ENCODE measurements at regions not wholly inside any gene's neighbourhood (a gene's known extent, or its start where the extent isn't known, plus 50 kb on each side); places are given as distances from the start of the nearest gene placed in this dataset.

DNA sequence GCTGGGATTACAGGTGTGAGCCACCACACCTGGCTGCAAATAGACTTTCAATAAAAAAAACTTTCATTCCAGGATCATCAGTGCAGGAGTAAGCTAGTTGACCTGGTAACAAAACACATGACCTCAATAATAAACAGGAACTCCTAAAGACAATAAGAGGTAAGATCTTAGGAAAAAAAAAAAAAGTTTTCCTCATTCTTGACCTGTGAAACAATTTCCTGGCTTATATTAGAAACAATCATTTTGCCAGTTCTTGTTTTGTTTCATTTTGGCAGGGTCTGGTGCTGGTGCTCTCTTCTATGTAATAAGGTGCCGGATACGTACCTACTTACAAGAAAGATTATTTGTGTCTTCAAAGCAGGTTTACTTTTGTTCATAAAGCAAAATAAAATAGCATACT, 90.6 kb upstream of the AMN1 start:
- TF ChIP-seq, protein P1, sequence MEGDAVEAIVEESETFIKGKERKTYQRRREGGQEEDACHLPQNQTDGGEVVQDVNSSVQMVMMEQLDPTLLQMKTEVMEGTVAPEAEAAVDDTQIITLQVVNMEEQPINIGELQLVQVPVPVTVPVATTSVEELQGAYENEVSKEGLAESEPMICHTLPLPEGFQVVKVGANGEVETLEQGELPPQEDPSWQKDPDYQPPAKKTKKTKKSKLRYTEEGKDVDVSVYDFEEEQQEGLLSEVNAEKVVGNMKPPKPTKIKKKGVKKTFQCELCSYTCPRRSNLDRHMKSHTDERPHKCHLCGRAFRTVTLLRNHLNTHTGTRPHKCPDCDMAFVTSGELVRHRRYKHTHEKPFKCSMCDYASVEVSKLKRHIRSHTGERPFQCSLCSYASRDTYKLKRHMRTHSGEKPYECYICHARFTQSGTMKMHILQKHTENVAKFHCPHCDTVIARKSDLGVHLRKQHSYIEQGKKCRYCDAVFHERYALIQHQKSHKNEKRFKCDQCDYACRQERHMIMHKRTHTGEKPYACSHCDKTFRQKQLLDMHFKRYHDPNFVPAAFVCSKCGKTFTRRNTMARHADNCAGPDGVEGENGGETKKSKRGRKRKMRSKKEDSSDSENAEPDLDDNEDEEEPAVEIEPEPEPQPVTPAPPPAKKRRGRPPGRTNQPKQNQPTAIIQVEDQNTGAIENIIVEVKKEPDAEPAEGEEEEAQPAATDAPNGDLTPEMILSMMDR (IDR thresholded peaks at IDR 0.05; ENCODE audit: extremely low read depth in 1 of 2, insufficient read depth in 1 of 2, low read depth in 1 of 2, low read length in 2 of 2) = no peak
- no peak for TF ChIP-seq POLR2A (IDR thresholded peaks at IDR 0.05; ENCODE audit: low read depth, low read length)
- no peak for TF ChIP-seq POLR2AphosphoS5 (IDR thresholded peaks at IDR 0.05; ENCODE audit: insufficient read depth, low read depth, low read length)
- no peak for TF ChIP-seq EZH2 (IDR thresholded peaks at IDR 0.05; ENCODE audit: borderline replicate concordance, low read depth, low read length, severe bottlenecking)
- TF ChIP-seq FOS (IDR thresholded peaks at IDR 0.05; ENCODE audit: borderline replicate concordance, insufficient read depth, low read length) = no peak

Measured in endothelial cell of umbilical vein (primary cell).